Pancreas (tissue), 10 donors: ENCODE measurements at regions not wholly inside any gene's neighbourhood (a gene's known extent, or its start where the extent isn't known, plus 50 kb on each side); places are given as distances from the start of the nearest gene placed in this dataset.

Source experiments
- ATAC-seq, 4 donors: fragments of 200-7000 bp; cut with Tn5 transposase; one replicate each; pipeline versions ENCODE4 v1.8.0 to v1.9.1; 2020; ENCODE audit warnings: mild to moderate bottlenecking in 4 of 4, moderate library complexity in 4 of 4
- DNase-seq, 6 donors: peaks; one replicate each; pipeline ENCODE4 v3.0.0-alpha.2; 2020
- FAIRE-seq: peaks from 2 replicates; lab custom pipeline; 2012; peaks lifted over from hg19 to GRCh38; lab: Jason Lieb, UNC
- H3K27ac ChIP-seq, 4 donors: fragments of 200-600 bp; sonication (generic); 1 replicate in 3 of 4; 2 replicates in 1 of 4; pipeline versions ENCODE4 v1.5.0 to v1.8.0; 2020
- H3K27me3 ChIP-seq, 4 donors: fragments of 200-600 bp; one replicate each; pipeline ENCODE4 v1.8.0; 2021
- H3K36me3 ChIP-seq, 3 donors: fragments of 200-600 bp; sonication (generic) in 1 of 3; one replicate each; pipeline versions ENCODE4 v1.5.0 to v1.8.0; 2020 to 2021
- H3K4me1 ChIP-seq, 3 donors: fragments of 200-600 bp; one replicate each; pipeline ENCODE4 v1.8.0; 2021
- H3K4me3 ChIP-seq, 4 donors: fragments of 200-600 bp; sonication (generic) in 2 of 4; one replicate each; pipeline versions ENCODE4 v1.5.0 to v1.8.0; 2020 to 2021
- H3K9me3 ChIP-seq, 4 donors: fragments of 200-600 bp; one replicate each; pipeline ENCODE4 v1.8.0; 2021
- WGBS, 2 donors: extraction: QIAGEN DNeasy Blood & Tissue Kit; methylation state at CpG; one replicate each; pipeline ENCODE4 v1.1.7; 2013; 5-methylcytosine and 5-hydroxymethylcytosine counted together
- intact Hi-C, 3 donors: fragments of 100-400 bp; cut with DNase I; formaldehyde crosslinking; loops; one replicate each; pipeline versions ENCODE4 v1.11.1 to v1.14.2; 2022
- TF ChIP-seq, protein P1 (sequence below), 4 donors: fragments of 200-600 bp; sonication (generic) in 3 of 4; IDR thresholded peaks; one replicate each; pipeline versions ENCODE4 v1.5.0 to v1.8.0; 2021; ENCODE audit warnings: antibody characterized with exemption in 4 of 4
- donor health status: healthy with polysubstance abuse.
- donor health status: DM: no; HTN: no; CAD: no; lungs with moderate emphysema.
- donor health status: DM: no; HTN: no; CAD: no.
- donor health status: control.
- donor health status: control.
- donor health status: Bipolar disorder and iron deficiency.
- donor health status: DM: yes; HTN: yes; CAD: no.
- donor health status: DM: no; HTN: no; CAD: no.
- donor health status: DM: no; HTN: no; CAD: no.
- donor health status: DM: yes; HTN: yes; CAD: no.

DNA sequence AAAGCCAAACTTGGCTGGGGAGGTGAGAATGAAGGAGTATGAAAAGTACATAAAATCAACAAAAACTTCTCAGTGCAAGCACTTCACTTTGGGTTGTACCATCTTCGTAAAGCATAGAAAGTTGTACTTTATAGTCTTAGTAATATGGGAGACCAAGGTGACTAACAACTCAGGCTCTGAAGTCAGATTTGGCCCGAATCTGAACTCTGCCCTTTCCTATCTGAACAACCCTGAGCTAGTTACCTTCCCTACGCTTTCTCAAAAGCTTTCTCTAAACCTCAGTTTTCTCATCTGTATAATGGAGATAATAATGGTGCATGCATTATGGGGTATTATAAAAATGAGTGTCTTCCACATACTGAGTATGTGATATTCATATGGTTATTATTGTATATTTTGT, 285.4 kb upstream of the UMPS start:
- 91 to 93% methylated on average over 3 of the region's 3 CpGs for WGBS, 2 donors
- Histone ChIP-seq H3K27me3 (no peaks in the 10 kb centered on the region), H3K4me1 (no peaks in the 10 kb centered on the region), H3K27ac (no peak overlapping the region), H3K9me3 (no peaks in the 10 kb centered on the region), H3K36me3 (no peaks in the 10 kb centered on the region), H3K4me3 (no peak overlapping the region)
- TF ChIP-seq, protein P1, sequence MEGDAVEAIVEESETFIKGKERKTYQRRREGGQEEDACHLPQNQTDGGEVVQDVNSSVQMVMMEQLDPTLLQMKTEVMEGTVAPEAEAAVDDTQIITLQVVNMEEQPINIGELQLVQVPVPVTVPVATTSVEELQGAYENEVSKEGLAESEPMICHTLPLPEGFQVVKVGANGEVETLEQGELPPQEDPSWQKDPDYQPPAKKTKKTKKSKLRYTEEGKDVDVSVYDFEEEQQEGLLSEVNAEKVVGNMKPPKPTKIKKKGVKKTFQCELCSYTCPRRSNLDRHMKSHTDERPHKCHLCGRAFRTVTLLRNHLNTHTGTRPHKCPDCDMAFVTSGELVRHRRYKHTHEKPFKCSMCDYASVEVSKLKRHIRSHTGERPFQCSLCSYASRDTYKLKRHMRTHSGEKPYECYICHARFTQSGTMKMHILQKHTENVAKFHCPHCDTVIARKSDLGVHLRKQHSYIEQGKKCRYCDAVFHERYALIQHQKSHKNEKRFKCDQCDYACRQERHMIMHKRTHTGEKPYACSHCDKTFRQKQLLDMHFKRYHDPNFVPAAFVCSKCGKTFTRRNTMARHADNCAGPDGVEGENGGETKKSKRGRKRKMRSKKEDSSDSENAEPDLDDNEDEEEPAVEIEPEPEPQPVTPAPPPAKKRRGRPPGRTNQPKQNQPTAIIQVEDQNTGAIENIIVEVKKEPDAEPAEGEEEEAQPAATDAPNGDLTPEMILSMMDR (IDR thresholded peaks at IDR 0.05), result no peak
- FAIRE-seq (no peak), DNase-seq (no peak), ATAC-seq (no peak)
- intact Hi-C loops, result no loop called here

- 42 to 88% methylated on average over 2 of the region's 2 CpGs for WGBS, 2 donors
- no peaks in the 10 kb centered on the region for H3K9me3 ChIP-seq
- intact Hi-C loops, result no loop called here
- H3K36me3 ChIP-seq, result no peaks in the 10 kb centered on the region
- H3K4me3 ChIP-seq, result no peak overlapping the region
- DNase-seq (no peak), ATAC-seq (no peak), FAIRE-seq (no peak)
- no peak overlapping the region for H3K27ac ChIP-seq
- no peaks in the 10 kb centered on the region for H3K27me3 ChIP-seq
- TF ChIP-seq, protein P1 (IDR thresholded peaks at IDR 0.05), result no peak
- H3K4me1 ChIP-seq, result no peaks in the 10 kb centered on the region
Measured at GRCh38 chr3:124447845-124448244, 282.4 kb upstream of the UMPS start.

DNA sequence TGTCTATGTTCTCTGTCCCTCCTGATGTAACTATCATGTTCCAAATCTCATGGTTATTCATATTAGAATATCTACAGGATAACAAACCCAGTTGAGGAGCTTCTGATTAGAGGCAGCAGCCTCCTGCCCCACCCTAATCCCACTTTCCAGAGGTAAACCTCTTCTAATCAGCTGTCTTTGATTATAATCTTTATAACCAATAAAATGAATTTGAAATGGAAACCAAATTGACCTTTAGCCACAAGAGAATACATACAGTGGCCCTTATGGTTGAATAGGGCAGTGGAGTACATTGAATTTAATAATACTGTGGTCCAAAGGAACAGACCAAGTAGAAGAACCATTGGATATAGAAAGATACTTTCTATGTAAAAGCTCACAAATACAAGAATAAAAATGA, 281.3 kb upstream of the UMPS start:
- Histone ChIP-seq H3K36me3 (no peaks in the 10 kb centered on the region), H3K27me3 (no peaks in the 10 kb centered on the region), H3K4me1 (no peaks in the 10 kb centered on the region), H3K9me3 (no peaks in the 10 kb centered on the region), H3K4me3 (no peak overlapping the region), H3K27ac (no peak overlapping the region)
- DNase-seq (no peak), FAIRE-seq (no peak), ATAC-seq (no peak)
- TF ChIP-seq, protein P1 (IDR thresholded peaks at IDR 0.05), result no peak
- intact Hi-C loops, result no loop called here

- no peaks in the 10 kb centered on the region for H3K9me3 ChIP-seq
- no peak for ATAC-seq
- intact Hi-C loops, result no loop called here
- DNase-seq, result no peak
- 93% methylated on average over 3 of the region's 3 CpGs for WGBS, 2 donors
- TF ChIP-seq, protein P1 (IDR thresholded peaks at IDR 0.05), result no peak
- H3K36me3 ChIP-seq, result no peaks in the 10 kb centered on the region
- FAIRE-seq, result no peak
- no peaks in the 10 kb centered on the region for H3K4me1 ChIP-seq
- no peak overlapping the region for H3K27ac ChIP-seq
- no peaks in the 10 kb centered on the region for H3K27me3 ChIP-seq
- H3K4me3 ChIP-seq, result no peak overlapping the region
Measured at GRCh38 chr3:124450366-124450765, 279.9 kb upstream of the UMPS start.

DNA sequence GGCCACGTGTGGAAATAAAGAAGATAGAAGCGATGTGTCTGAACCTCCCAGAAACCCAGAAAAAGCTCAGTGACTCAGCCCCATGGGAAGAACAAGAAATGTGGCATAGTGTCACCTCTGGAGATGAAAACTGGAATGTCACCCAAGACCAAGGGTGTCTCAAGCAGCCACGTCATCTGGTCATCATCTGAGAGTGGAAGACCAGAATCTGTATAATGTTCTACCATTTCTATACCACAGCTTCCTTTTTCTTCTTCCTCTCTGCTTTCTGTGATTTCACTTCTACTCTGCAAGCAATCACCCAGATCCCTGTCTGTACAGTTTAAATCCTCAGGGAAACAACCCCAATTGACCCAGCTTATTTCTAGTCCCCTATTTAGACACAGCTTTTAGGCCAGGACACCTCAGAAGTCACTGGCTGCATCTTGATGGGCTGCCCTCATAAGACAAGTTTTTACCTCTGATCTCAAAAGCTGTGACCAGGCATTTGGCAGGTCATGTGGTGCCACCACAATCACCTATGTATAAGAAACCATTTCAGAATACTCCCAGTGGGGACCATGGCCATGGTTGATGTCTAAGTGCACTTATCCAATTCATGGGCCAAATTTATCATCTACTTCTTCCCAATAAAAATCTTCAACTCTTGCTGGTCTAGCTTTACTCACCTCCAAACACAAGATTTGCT, 278.5 kb upstream of the UMPS start:
- no peaks in the 10 kb centered on the region for H3K27me3 ChIP-seq
- no peak for ATAC-seq
- WGBS, 2 donors, result 82 to 91% methylated on average over 3 of the region's 3 CpGs
- no peak for DNase-seq
- intact Hi-C loops, result no loop called here
- TF ChIP-seq, protein P1 (IDR thresholded peaks at IDR 0.05), result no peak
- no peaks in the 10 kb centered on the region for H3K4me1 ChIP-seq
- H3K36me3 ChIP-seq, result no peaks in the 10 kb centered on the region
- H3K9me3 ChIP-seq, result no peaks in the 10 kb centered on the region
- H3K27ac ChIP-seq, result no peak overlapping the region
- FAIRE-seq, result no peak
- H3K4me3 ChIP-seq, result no peak overlapping the region
